HG03025 (cell line): ENCODE measurements at regions not wholly inside any gene's neighbourhood (a gene's known extent, or its start where the extent isn't known, plus 50 kb on each side); places are given as distances from the start of the nearest gene placed in this dataset.
"Not testable (repeated sequence)": the region's sequence is repeated elsewhere in the genome, so short reads cannot be mapped to it uniquely, and the experiment has no call there.

Source experiments
- ATAC-seq: cut with Tn5 transposase; IDR thresholded peaks from one replicate; pipeline ENCODE4 v1.9.1; 2021; ENCODE audit warnings: mild to moderate bottlenecking, moderate library complexity; ENCODE audit not compliant: unreplicated experiment, low FRiP score

GRCh38 chr18:60883587-60883986 lies 449.6 kb upstream of the CDH20 start:
- no peak for ATAC-seq

GRCh38 chr18:60888071-60888624 lies 445.1 kb upstream of the CDH20 start:
- no peak for ATAC-seq

- ATAC-seq = no peak
Measured at GRCh38 chr18:60889442-60889841, 443.8 kb upstream of the CDH20 start.

GRCh38 chr18:60891936-60892335 lies 441.3 kb upstream of the CDH20 start:
- ATAC-seq = no peak

GRCh38 chr18:60892441-60892840 lies 440.8 kb upstream of the CDH20 start:
- no peak for ATAC-seq

- no peak for ATAC-seq
Measured at GRCh38 chr18:60892855-60893254, 440.4 kb upstream of the CDH20 start.

GRCh38 chr18:60893355-60894097 lies 439.7 kb upstream of the CDH20 start:
- no peak for ATAC-seq

- ATAC-seq = no peak
Measured at GRCh38 chr18:60894254-60894945, 438.8 kb upstream of the CDH20 start.

- no peak for ATAC-seq
Measured at GRCh38 chr18:60895181-60895580, 438.0 kb upstream of the CDH20 start.

- no peak for ATAC-seq
Measured at GRCh38 chr18:60898111-60898510, 435.1 kb upstream of the CDH20 start.

- no peak for ATAC-seq
Measured at GRCh38 chr18:60905699-60906098, 427.5 kb upstream of the CDH20 start.

GRCh38 chr18:60910534-60910933 lies 422.7 kb upstream of the CDH20 start:
- ATAC-seq = no peak

- ATAC-seq = no peak
Measured at GRCh38 chr18:60911504-60911903, 421.7 kb upstream of the CDH20 start.

- no peak for ATAC-seq
Measured at GRCh38 chr18:60915160-60915559, 418.1 kb upstream of the CDH20 start.

- not testable (repeated sequence) for ATAC-seq
Measured at GRCh38 chr18:60918862-60919261, 414.4 kb upstream of the CDH20 start.

- ATAC-seq = no peak
Measured at GRCh38 chr18:60925892-60926291, 407.3 kb upstream of the CDH20 start.

- no peak for ATAC-seq
Measured at GRCh38 chr18:60929966-60930365, 403.3 kb upstream of the CDH20 start.

GRCh38 chr18:60935041-60935910 lies 398.0 kb upstream of the CDH20 start:
- no peak for ATAC-seq

- no peak for ATAC-seq
Measured at GRCh38 chr18:60936101-60936500, 397.1 kb upstream of the CDH20 start.

GRCh38 chr18:60943297-60943696 lies 389.9 kb upstream of the CDH20 start:
- ATAC-seq = no peak

GRCh38 chr18:60950634-60951033 lies 382.6 kb upstream of the CDH20 start:
- ATAC-seq = no peak
